K562 (cell line): ENCODE measurements at regions not wholly inside any gene's neighbourhood (a gene's known extent, or its start where the extent isn't known, plus 50 kb on each side); places are given as distances from the start of the nearest gene placed in this dataset.

ENCODE experiments used
- ATAC-seq: fragments of 200-7000 bp; cut with Tn5 transposase; 3 replicates; pipeline ENCODE4 v1.9.1; 2020; ENCODE audit warnings: moderate library complexity
- BruUV-seq: library from RNA; stranded (reverse); fragments of 400-500 nt; replicated peaks from 2 replicates; lab custom pipeline; 2021; lab: Mats Ljungman, UMichigan
- CTCF ChIA-PET: fragments of 300-600 bp; formaldehyde crosslinking; extraction: SDS; loops from one replicate; lab custom pipeline; 2021; ENCODE audit warnings: low intra/inter-chr PET ratio; lab: Yijun Ruan, JAX
- POLR2A ChIA-PET: fragments of 300-600, 350-650 bp; sonication (Branson Sonifier 250); formaldehyde crosslinking; extraction: SDS; loops from one replicate; lab custom pipeline; 2021; ENCODE audit warnings: antibody characterized with exemption, inconsistent platforms; lab: Yijun Ruan, JAX
- DNase-seq, 4 experiments: peaks; one replicate each; pipeline versions ENCODE4 v3.0.0 to v3.0.0-alpha.2; 2011 to 2018; ENCODE audit warnings: low spot score in 3 of 4, mixed read lengths in 3 of 4; ENCODE audit errors: extremely low read depth in 1 of 4
- FAIRE-seq: peaks from 2 replicates; lab custom pipeline; 2011; peaks lifted over from hg19 to GRCh38; lab: Jason Lieb, UNC
- H2AFZ ChIP-seq: 2 replicates; pipeline ENCODE4 v1.6.0; 2011; ENCODE audit warnings: low read depth, low read length, control low read depth, inconsistent platforms
- H3K27ac ChIP-seq: fragments of 200-600 bp; 3 replicates; pipeline ENCODE4 v1.8.0; 2011; ENCODE audit warnings: low read depth, mild to moderate bottlenecking, control low read depth, inconsistent platforms, low read length, moderate library complexity, mixed read lengths; ENCODE audit errors: extremely low read depth
- H3K27me3 ChIP-seq, 2 experiments: fragments of 300-600 bp in 1 of 2; 2 replicates in 1 of 2; 3 replicates in 1 of 2; pipeline versions ENCODE4 v1.6.0 to v1.8.0; 2011; ENCODE audit warnings: inconsistent platforms in 2 of 2, low read length in 2 of 2, mild to moderate bottlenecking in 1 of 2, mixed read lengths in 1 of 2, moderate library complexity in 1 of 2; ENCODE audit not compliant: control insufficient read depth in 2 of 2, insufficient read depth in 2 of 2
- H3K36me3 ChIP-seq: fragments of 300-600 bp; 3 replicates; pipeline ENCODE4 v1.8.0; 2011; ENCODE audit warnings: mild to moderate bottlenecking, low read length, inconsistent platforms; ENCODE audit not compliant: control insufficient read depth, insufficient read depth
- H3K4me1 ChIP-seq, 2 experiments: fragments of 200-600 bp in 1 of 2; replicated peaks in 1 of 2; 2 replicates in 1 of 2; 3 replicates in 1 of 2; pipeline versions ENCODE4 v1.5.1 to v1.8.0; 2011; ENCODE audit warnings: inconsistent platforms in 2 of 2, low read length in 2 of 2, mild to moderate bottlenecking in 1 of 2, mixed read lengths in 1 of 2, moderate library complexity in 1 of 2; ENCODE audit not compliant: control insufficient read depth in 2 of 2, insufficient read depth in 2 of 2
- H3K4me2 ChIP-seq: 2 replicates; pipeline ENCODE4 v1.6.1; 2011; ENCODE audit warnings: low read length, control low read depth, inconsistent platforms, mixed read lengths; ENCODE audit not compliant: insufficient read depth
- H3K4me3 ChIP-seq: fragments of 200-600 bp; sonication (generic), shearing (Covaris generic); 2 replicates; pipeline ENCODE4 v1.5.1; 2016; ENCODE audit warnings: control low read depth, inconsistent platforms
- H3K79me2 ChIP-seq: fragments of 200-600 bp; 3 replicates; pipeline ENCODE4 v1.8.0; 2011; ENCODE audit warnings: low read length, inconsistent platforms; ENCODE audit not compliant: control insufficient read depth, insufficient read depth
- H3K9ac ChIP-seq, 2 experiments: 2 replicates each; pipeline versions ENCODE4 v1.6.0 to v1.6.1; 2011; ENCODE audit warnings: low read depth in 2 of 2, low read length in 2 of 2, control low read depth in 1 of 2, inconsistent platforms in 1 of 2, mild to moderate bottlenecking in 1 of 2, mixed read lengths in 1 of 2; ENCODE audit not compliant: insufficient read depth in 1 of 2
- H3K9me1 ChIP-seq: one replicate; pipeline ENCODE4 v1.6.0; 2011; ENCODE audit warnings: inconsistent platforms, mild to moderate bottlenecking, low read length, moderate library complexity; ENCODE audit not compliant: control insufficient read depth, insufficient read depth
- H3K9me3 ChIP-seq: replicated peaks from 2 replicates; pipeline ENCODE4 v1.5.1; 2011; ENCODE audit warnings: low read depth, low read length, inconsistent platforms; ENCODE audit not compliant: control insufficient read depth, insufficient read depth
- H4K20me1 ChIP-seq: replicated peaks from 2 replicates; pipeline ENCODE4 v1.6.1; 2011; ENCODE audit warnings: low read length, inconsistent platforms, mixed read lengths; ENCODE audit not compliant: control insufficient read depth, insufficient read depth
- C11orf30 ChIP-seq: fragments of 450-650 bp; IDR thresholded peaks from 2 replicates; pipeline ENCODE4 v1.6.1; 2016; ENCODE audit warnings: low read depth, mild to moderate bottlenecking
- CREB3 ChIP-seq: fragments of 450-650 bp; conservative IDR thresholded peaks from 2 replicates; pipeline ENCODE4 v1.6.1; 2016; ENCODE audit warnings: missing genetic modification characterization, low read depth, mild to moderate bottlenecking, missing compliant biosample characterization, moderate library complexity
- CSDE1 ChIP-seq, 2 experiments: fragments of 450-650 bp; IDR thresholded peaks; 2 replicates each; pipeline ENCODE4 v1.6.1; 2016; ENCODE audit warnings: mild to moderate bottlenecking in 1 of 2
- DIDO1 ChIP-seq: fragments of 450-650 bp; IDR thresholded peaks from 2 replicates; pipeline ENCODE4 v1.6.1; 2016; ENCODE audit warnings: low read depth, missing biosample characterization, missing genetic modification characterization
- DMBX1 ChIP-seq: fragments of 250-450 bp; sonication (Bioruptor Pico); IDR thresholded peaks from 2 replicates; pipeline ENCODE4 v1.8.0; 2022; ENCODE audit warnings: inconsistent platforms, mild to moderate bottlenecking, moderate library complexity, borderline replicate concordance
- EGR1 ChIP-seq: fragments of 450-650 bp; conservative IDR thresholded peaks from 2 replicates; pipeline ENCODE4 v1.6.1; 2017; ENCODE audit warnings: mild to moderate bottlenecking
- FOXJ3 ChIP-seq: sonication (generic); formaldehyde crosslinking; IDR thresholded peaks from 2 replicates; pipeline ENCODE4 v1.4.0; 2020; ENCODE audit warnings: mild to moderate bottlenecking, missing genetic modification reagents
- HDAC8 ChIP-seq: fragments of 450-650 bp; IDR thresholded peaks from 2 replicates; pipeline ENCODE4 v1.6.1; 2016; ENCODE audit warnings: mild to moderate bottlenecking, missing genetic modification characterization, moderate library complexity, missing compliant biosample characterization
- MEIS2 ChIP-seq: fragments of 450-650 bp; IDR thresholded peaks from 2 replicates; pipeline ENCODE4 v1.6.1; 2014; ENCODE audit warnings: mild to moderate bottlenecking; ENCODE audit not compliant: partially characterized antibody
- NONO ChIP-seq, 2 experiments: fragments of 200-400 bp in 1 of 2; fragments of 450-650 bp in 1 of 2; formaldehyde crosslinking in 1 of 2; IDR thresholded peaks; 2 replicates each; pipeline ENCODE4 v1.6.1; 2017; ENCODE audit warnings: low read depth in 2 of 2, mild to moderate bottlenecking in 2 of 2, moderate library complexity in 2 of 2, low read length in 1 of 2
- ZNF165 ChIP-seq: fragments of 250-450 bp; sonication (Bioruptor Pico); IDR thresholded peaks from 2 replicates; pipeline ENCODE4 v1.4.0; 2020; ENCODE audit warnings: borderline replicate concordance
- ZNF217 ChIP-seq: sonication (generic); formaldehyde crosslinking; IDR thresholded peaks from 2 replicates; pipeline ENCODE4 v1.8.0; 2022; ENCODE audit warnings: mild to moderate bottlenecking, missing genetic modification reagents
- WGBS: fragments of 100-300 bp; shearing (Covaris generic); methylation state at CpG from one replicate; pipeline ENCODE4 v1.1.6; 2016; ENCODE audit warnings: low coverage, mixed read lengths; ENCODE audit not compliant: insufficient coverage; ENCODE audit errors: missing lambda C conversion rate; 5-methylcytosine and 5-hydroxymethylcytosine counted together
- in situ Hi-C: fragments of 300-500 bp; cut with MboI; formaldehyde crosslinking; loops from 4 replicates; pipeline ENCODE4 v1.15.0; 2018; ENCODE audit warnings: inconsistent platforms, mixed read lengths
- intact Hi-C: fragments of 100-400 bp; cut with micrococcal nuclease; formaldehyde crosslinking; loops from 2 replicates; pipeline ENCODE4 v1.14.2; 2022

GRCh38 chr18:73164430-73164829 is 296.6 kb upstream of the NETO1 start:
- H3K9me1 ChIP-seq = no peaks in the 10 kb centered on the region
- CTCF ChIA-PET = no interaction called here
- no peak overlapping the region for H3K4me3 ChIP-seq
- in situ Hi-C loops (no loop called here), intact Hi-C loops (no loop called here)
- H4K20me1 ChIP-seq = no peaks in the 10 kb centered on the region
- BruUV-seq = no TSS peak
- no peak overlapping the region for H3K9ac ChIP-seq
- DNase-seq = no peak
- no peaks in the 10 kb centered on the region for H3K4me1 ChIP-seq
- no peak overlapping the region for H3K27ac ChIP-seq
- H3K27me3 ChIP-seq = no peaks in the 10 kb centered on the region
- 48% methylated on average over 3 of the region's 3 CpGs for WGBS
- H3K9me3 ChIP-seq = no peaks in the 10 kb centered on the region
- no peak overlapping the region for H2AFZ ChIP-seq
- no peak for FAIRE-seq
- ATAC-seq = no peak
- no peak overlapping the region for H3K4me2 ChIP-seq
- POLR2A ChIA-PET = no interaction called here
- no peaks in the 10 kb centered on the region for H3K79me2 ChIP-seq
- peaks cover 4% of the 10 kb centered on the region; the same call in 1 of the 3 replicates for H3K36me3 ChIP-seq
- TF ChIP-seq ZNF217 (CRISPR knock-in tag) (no peak), DMBX1 (CRISPR knock-in tag) (no peak), FOXJ3 (CRISPR knock-in tag) (no peak), CSDE1 (IDR thresholded peaks at IDR 0.05) (no peak), HDAC8 (tag) (no peak), EGR1 (no peak), CREB3 (tag) (no peak), DIDO1 (tag) (no peak), NONO (IDR thresholded peaks at IDR 0.05; ENCODE audit: low read depth in 2 of 2, low read length in 1 of 2) (no peak), MEIS2 (no peak), ZNF165 (no peak), C11orf30 (no peak)
